HCT116 (cell line): ENCODE measurements at regions not wholly inside any gene's neighbourhood (a gene's known extent, or its start where the extent isn't known, plus 50 kb on each side); places are given as distances from the start of the nearest gene placed in this dataset.

Experiments used
- ATAC-seq: fragments of 200-7000 bp; cut with Tn5 transposase; 2 replicates; pipeline ENCODE4 v1.9.1; 2020; ENCODE audit warnings: mild to moderate bottlenecking, moderate library complexity
- BruUV-seq: library from RNA; stranded (reverse); fragments of 400-500 nt; replicated peaks from 2 replicates; lab custom pipeline; 2021; lab: Mats Ljungman, UMichigan
- CTCF ChIA-PET: fragments of 300-600 bp; sonication (Branson Sonifier 250); formaldehyde crosslinking; loops from one replicate; lab custom pipeline; 2021; ENCODE audit warnings: antibody characterized with exemption; lab: Charles Lee
- POLR2A ChIA-PET: fragments of 300-600, 350-600 bp; sonication (Branson Sonifier 250); formaldehyde crosslinking; loops from one replicate; lab custom pipeline; 2021; ENCODE audit warnings: antibody characterized with exemption; lab: Charles Lee
- RAD21 ChIA-PET, 2 experiments: fragments of 300-600 bp; sonication (Branson Sonifier 250); formaldehyde crosslinking; loops; one replicate each; lab custom pipeline; 2023; ENCODE audit warnings: low total read pairs in 2 of 2; ENCODE audit not compliant: uncharacterized antibody in 2 of 2, unreplicated experiment in 2 of 2, low non-redundant PET in 1 of 2; lab: Charles Lee
- DNase-seq: peaks from one replicate; pipeline ENCODE4 v3.0.0-alpha.2; 2010; ENCODE audit warnings: low read depth, low spot score
- H2AFZ ChIP-seq: fragments of 200-600 bp; shearing (Covaris generic), sonication (generic); 2 replicates; pipeline ENCODE4 v1.6.1; 2017; ENCODE audit warnings: low read depth, mixed run types, mixed read lengths, antibody characterized with exemption, low read length; ENCODE audit not compliant: poor library complexity, severe bottlenecking
- H3K27ac ChIP-seq: 2 replicates; pipeline ENCODE4 v1.5.1; 2012; ENCODE audit warnings: low read depth, low read length
- H3K27me3 ChIP-seq: fragments of 200-600 bp; sonication (generic); 2 replicates; pipeline ENCODE4 v1.6.1; 2016; ENCODE audit warnings: mixed run types, low read length, mixed read lengths; ENCODE audit not compliant: insufficient read depth
- H3K36me3 ChIP-seq, 2 experiments: fragments of 200-500 bp in 1 of 2; fragments of 200-600 bp in 1 of 2; sonication (Bioruptor generic) in 1 of 2; sonication (generic) in 1 of 2; 2 replicates each; pipeline versions ENCODE4 v1.5.1 to v1.6.1; 2014 to 2016; ENCODE audit warnings: low read length in 2 of 2, inconsistent platforms in 1 of 2, mixed read lengths in 1 of 2, mixed run types in 1 of 2; ENCODE audit not compliant: insufficient read depth in 2 of 2, control insufficient read depth in 1 of 2
- H3K4me1 ChIP-seq, 2 experiments: fragments of 200-600 bp in 1 of 2; sonication (generic) in 1 of 2; 2 replicates each; pipeline versions ENCODE4 v1.5.1 to v1.6.1; 2012 to 2017; ENCODE audit warnings: low read length in 2 of 2, inconsistent platforms in 1 of 2, mild to moderate bottlenecking in 1 of 2, mixed read lengths in 1 of 2, mixed run types in 1 of 2, moderate library complexity in 1 of 2; ENCODE audit not compliant: insufficient read depth in 2 of 2, control insufficient read depth in 1 of 2
- H3K4me2 ChIP-seq: fragments of 200-600 bp; sonication (generic); 2 replicates; pipeline ENCODE4 v1.6.1; 2017; ENCODE audit warnings: mixed run types, low read length, mixed read lengths
- H3K4me3 ChIP-seq, 2 experiments: fragments of 200-600 bp in 1 of 2; sonication (generic) in 1 of 2; replicated peaks in 1 of 2; 2 replicates each; pipeline ENCODE4 v1.5.1; 2011 to 2016; ENCODE audit warnings: low read length in 2 of 2, control low read depth in 1 of 2, low read depth in 1 of 2, mild to moderate bottlenecking in 1 of 2, mixed read lengths in 1 of 2, mixed run types in 1 of 2
- H3K79me2 ChIP-seq: fragments of 200-600 bp; sonication (generic); 2 replicates; pipeline ENCODE4 v1.6.1; 2017; ENCODE audit warnings: mild to moderate bottlenecking, mixed run types, low read length, moderate library complexity, mixed read lengths; ENCODE audit not compliant: insufficient read depth
- H3K9ac ChIP-seq: fragments of 200-600 bp; sonication (generic); 2 replicates; pipeline ENCODE4 v1.6.1; 2016; ENCODE audit warnings: low read length, mixed read lengths
- H3K9me2 ChIP-seq: fragments of 200-600 bp; sonication (generic), shearing (Covaris generic); 2 replicates; pipeline ENCODE4 v1.6.1; 2017; ENCODE audit warnings: mixed run types, mild to moderate bottlenecking, moderate library complexity; ENCODE audit not compliant: insufficient read depth
- H3K9me3 ChIP-seq, 2 experiments: fragments of 200-500 bp in 1 of 2; fragments of 200-600 bp in 1 of 2; sonication (Bioruptor generic) in 1 of 2; sonication (generic) in 1 of 2; 2 replicates each; pipeline ENCODE4 v1.6.1; 2014 to 2017; ENCODE audit warnings: low read length in 2 of 2, mixed read lengths in 2 of 2, inconsistent platforms in 1 of 2, low read depth in 1 of 2, mild to moderate bottlenecking in 1 of 2, mixed run types in 1 of 2, moderate library complexity in 1 of 2; ENCODE audit not compliant: control insufficient read depth in 1 of 2, insufficient read depth in 1 of 2
- H4K20me1 ChIP-seq: fragments of 200-600 bp; sonication (generic), shearing (Covaris generic); 2 replicates; pipeline ENCODE4 v1.6.1; 2017; ENCODE audit warnings: mixed run types, mild to moderate bottlenecking, moderate library complexity; ENCODE audit not compliant: insufficient read depth
- ATF3 ChIP-seq: IDR thresholded peaks from 2 replicates; pipeline ENCODE4 v1.6.1; 2012
- CBX3 ChIP-seq: IDR thresholded peaks from 2 replicates; pipeline ENCODE4 v1.6.1; 2012; ENCODE audit warnings: low read depth
- CTCF ChIP-seq, 3 experiments: fragments of 200-600 bp in 1 of 3; sonication (generic) in 1 of 3; IDR thresholded peaks in 2 of 3; conservative IDR thresholded peaks in 1 of 3; 2 replicates each; pipeline ENCODE4 v1.5.1; 2012 to 2017; ENCODE audit warnings: low read depth in 2 of 3, low read length in 2 of 3, antibody characterized with exemption in 1 of 3, borderline replicate concordance in 1 of 3, control low read depth in 1 of 3, mild to moderate bottlenecking in 1 of 3, mixed read lengths in 1 of 3, mixed run types in 1 of 3, moderate library complexity in 1 of 3; ENCODE audit not compliant: insufficient read depth in 1 of 3
- ELF1 ChIP-seq: IDR thresholded peaks from 2 replicates; pipeline ENCODE4 v1.6.1; 2012; ENCODE audit warnings: low read depth, borderline replicate concordance
- EZH2 ChIP-seq: fragments of 200-600 bp; sonication (generic); IDR thresholded peaks from 2 replicates; pipeline ENCODE4 v1.6.1; 2017; ENCODE audit warnings: antibody characterized with exemption, mixed run types
- EZH2phosphoT487 ChIP-seq: fragments of 200-600 bp; IDR thresholded peaks from 2 replicates; pipeline ENCODE4 v1.6.1; 2018; ENCODE audit warnings: antibody characterized with exemption, borderline replicate concordance
- FOSL1 ChIP-seq: IDR thresholded peaks from 2 replicates; pipeline ENCODE4 v1.6.1; 2012; ENCODE audit warnings: low read depth
- JUND ChIP-seq: IDR thresholded peaks from 2 replicates; pipeline ENCODE4 v1.6.1; 2012
- MAX ChIP-seq: IDR thresholded peaks from 2 replicates; pipeline ENCODE4 v1.6.1; 2012
- POLR2A ChIP-seq: IDR thresholded peaks from 2 replicates; pipeline ENCODE4 v1.7.0; 2011; ENCODE audit warnings: borderline replicate concordance; ENCODE audit not compliant: insufficient read depth, insufficient read length; ENCODE audit errors: extremely low read depth
- POLR2AphosphoS5 ChIP-seq: IDR thresholded peaks from 2 replicates; pipeline ENCODE4 v1.6.1; 2011; ENCODE audit warnings: mild to moderate bottlenecking, low read depth, low read length, moderate library complexity
- REST ChIP-seq: IDR thresholded peaks from 2 replicates; pipeline ENCODE4 v1.6.1; 2012; ENCODE audit warnings: low read depth
- SIN3A ChIP-seq: IDR thresholded peaks from 2 replicates; pipeline ENCODE4 v1.6.1; 2012; ENCODE audit warnings: low read depth
- TCF7L2 ChIP-seq: IDR thresholded peaks from 2 replicates; pipeline ENCODE4 v1.7.0; 2011; ENCODE audit warnings: borderline replicate concordance, inconsistent platforms; ENCODE audit not compliant: insufficient read depth, insufficient read length; ENCODE audit errors: extremely low read depth
- YY1 ChIP-seq: IDR thresholded peaks from 2 replicates; pipeline ENCODE4 v1.6.1; 2011; ENCODE audit warnings: low read length, low read depth, moderate library complexity, mild to moderate bottlenecking; ENCODE audit not compliant: insufficient replicate concordance; ENCODE audit errors: extremely low read depth
- ZFX ChIP-seq: fragments of 450-650 bp; IDR thresholded peaks from 2 replicates; pipeline ENCODE4 v1.6.1; 2017
- ZNF274 ChIP-seq: fragments of 200-500 bp; sonication (Bioruptor generic); IDR thresholded peaks from 2 replicates; pipeline ENCODE4 v1.6.1; 2014; ENCODE audit warnings: mild to moderate bottlenecking, low read depth, low read length, inconsistent platforms
- intact Hi-C: fragments of 100-400 bp; cut with micrococcal nuclease; formaldehyde crosslinking; loops from 2 replicates; pipeline ENCODE4 v1.10.0; 2022

- Histone ChIP-seq H4K20me1 (no peaks in the 10 kb centered on the region), H3K79me2 (no peaks in the 10 kb centered on the region), H3K27ac (no peak overlapping the region), H3K4me3 (no peak overlapping the region), H3K9me3 (peaks cover 3 to 16% of the 10 kb centered on the region in 2 experiments; a peak in 2 of 4 replicates), H3K9me2 (no peaks in the 10 kb centered on the region), H3K36me3 (no peaks in the 10 kb centered on the region), H2AFZ (no peak overlapping the region), H3K4me2 (no peak overlapping the region), H3K9ac (no peak overlapping the region), H3K4me1 (no peaks in the 10 kb centered on the region), H3K27me3 (no peaks in the 10 kb centered on the region)
- ChIA-PET RAD21 (no interaction called here), CTCF (no interaction called here), POLR2A (no interaction called here)
- TF ChIP-seq MAX: no peak
- TF ChIP-seq TCF7L2: no peak
- no peak for TF ChIP-seq POLR2AphosphoS5
- no peak for TF ChIP-seq EZH2phosphoT487
- TF ChIP-seq EZH2: no peak
- TF ChIP-seq CBX3: no peak
- TF ChIP-seq ZNF274: no peak
- TF ChIP-seq FOSL1: no peak
- no peak for TF ChIP-seq ELF1
- TF ChIP-seq YY1: no peak
- TF ChIP-seq JUND: no peak
- TF ChIP-seq ZFX: no peak
- no TSS peak for BruUV-seq
- intact Hi-C loops: no loop called here
- ATAC-seq: no peak
- no peak for DNase-seq
Observed at GRCh38 chr11:42265072-42265471, 805.6 kb upstream of the LRRC4C start.

- Histone ChIP-seq H3K27ac (no peak overlapping the region), H3K36me3 (no peaks in the 10 kb centered on the region), H3K9ac (no peak overlapping the region), H3K27me3 (no peaks in the 10 kb centered on the region), H3K4me3 (no peak overlapping the region), H3K79me2 (no peaks in the 10 kb centered on the region), H3K9me2 (no peaks in the 10 kb centered on the region), H2AFZ (no peak overlapping the region), H3K4me1 (no peaks in the 10 kb centered on the region), H4K20me1 (no peaks in the 10 kb centered on the region), H3K4me2 (no peak overlapping the region), H3K9me3 (peaks cover 4 to 16% of the 10 kb centered on the region in 2 experiments; a peak in 2 of 4 replicates)
- RAD21 ChIA-PET: no interaction called here
- CTCF ChIA-PET: no interaction called here
- intact Hi-C loops: no loop called here
- BruUV-seq: no TSS peak
- DNase-seq: no peak
- POLR2A ChIA-PET: no interaction called here
- TF ChIP-seq ELF1 (no peak), ATF3 (no peak), CTCF (IDR thresholded peaks at IDR 0.05 in 2 of 3, conservative IDR thresholded peaks at IDR 0.05 in 1 of 3; ENCODE audit: borderline replicate concordance in 1 of 3, insufficient read depth in 1 of 3, low read depth in 2 of 3, low read length in 2 of 3) (no peak), POLR2A (no peak), SIN3A (no peak), FOSL1 (no peak), REST (no peak)
- ATAC-seq: no peak
Observed at GRCh38 chr11:42271306-42271705, 811.9 kb upstream of the LRRC4C start.
